GM12878 (cell line): ENCODE measurements at regions not wholly inside any gene's neighbourhood (a gene's known extent, or its start where the extent isn't known, plus 50 kb on each side); places are given as distances from the start of the nearest gene placed in this dataset.

Experiments used
- ATAC-seq: fragments of 200-7000 bp; cut with Tn5 transposase; 3 replicates; pipeline ENCODE4 v1.9.1; 2020; ENCODE audit warnings: mild to moderate bottlenecking, moderate library complexity
- BruUV-seq: library from RNA; stranded (reverse); fragments of 400-500 nt; replicated peaks from 2 replicates; lab custom pipeline; 2021; lab: Mats Ljungman, UMichigan
- CTCF ChIA-PET: fragments of 300-600 bp; sonication (Branson Sonifier 250); formaldehyde crosslinking; extraction: SDS; loops from one replicate; lab custom pipeline; 2021; ENCODE audit warnings: inconsistent platforms; lab: Yijun Ruan, JAX
- POLR2A ChIA-PET: fragments of 350-600 bp; formaldehyde crosslinking; extraction: SDS; loops from one replicate; lab custom pipeline; 2021; ENCODE audit warnings: inconsistent platforms; lab: Charles Lee
- RAD21 ChIA-PET: fragments of 300-600 bp; sonication (Branson Sonifier 250); formaldehyde crosslinking; loops from one replicate; lab custom pipeline; 2023; ENCODE audit warnings: antibody characterized with exemption; ENCODE audit not compliant: unreplicated experiment; lab: Charles Lee
- SMC1A ChIA-PET: fragments of 300-600 bp; sonication (Branson Sonifier 250); formaldehyde crosslinking; loops from one replicate; lab custom pipeline; 2023; ENCODE audit not compliant: unreplicated experiment, uncharacterized antibody; lab: Charles Lee
- DNase-seq: peaks from one replicate; pipeline ENCODE4 v3.0.0-alpha.2; 2011; ENCODE audit warnings: low read depth, low spot score
- FAIRE-seq: peaks from 3 replicates; lab custom pipeline; 2011; peaks lifted over from hg19 to GRCh38; lab: Jason Lieb, UNC
- H2AFZ ChIP-seq: 2 replicates; pipeline ENCODE4 v1.6.0; 2011; ENCODE audit warnings: low read depth, low read length, control low read depth; ENCODE audit not compliant: control insufficient read depth
- H3K27ac ChIP-seq: 2 replicates; pipeline ENCODE4 v1.5.1; 2011; ENCODE audit warnings: control low read depth; ENCODE audit not compliant: control insufficient read depth, insufficient read depth
- H3K27me3 ChIP-seq, 2 experiments: replicated peaks in 1 of 2; 2 replicates each; pipeline versions ENCODE4 v1.6.0 to v1.6.1; 2011; ENCODE audit warnings: low read length in 1 of 2; ENCODE audit not compliant: control insufficient read depth in 2 of 2, insufficient read depth in 2 of 2
- H3K36me3 ChIP-seq, 2 experiments: 2 replicates each; pipeline ENCODE4 v1.5.1; 2011; ENCODE audit warnings: low read length in 1 of 2; ENCODE audit not compliant: control insufficient read depth in 2 of 2, insufficient read depth in 2 of 2
- H3K4me1 ChIP-seq: 2 replicates; pipeline ENCODE4 v1.6.1; 2011; ENCODE audit warnings: mild to moderate bottlenecking, low read length, moderate library complexity, mixed read lengths; ENCODE audit not compliant: control insufficient read depth, insufficient read depth
- H3K4me2 ChIP-seq: 2 replicates; pipeline ENCODE4 v1.6.0; 2011; ENCODE audit warnings: control low read depth; ENCODE audit not compliant: control insufficient read depth, insufficient read depth
- H3K4me3 ChIP-seq: fragments of 200-600 bp; sonication (generic); 2 replicates; pipeline ENCODE4 v1.5.1; 2016
- H3K79me2 ChIP-seq: 2 replicates; pipeline ENCODE4 v1.6.0; 2011; ENCODE audit warnings: low read length; ENCODE audit not compliant: control insufficient read depth, insufficient read depth
- H3K9ac ChIP-seq: 2 replicates; pipeline ENCODE4 v1.8.0; 2011; ENCODE audit warnings: low read length, control low read depth, mixed read lengths; ENCODE audit not compliant: control insufficient read depth, insufficient read depth
- H3K9me3 ChIP-seq: replicated peaks from 3 replicates; pipeline ENCODE4 v1.5.1; 2011; ENCODE audit warnings: mild to moderate bottlenecking, low read length; ENCODE audit not compliant: control insufficient read depth, insufficient read depth
- H4K20me1 ChIP-seq: 2 replicates; pipeline ENCODE4 v1.6.0; 2011; ENCODE audit not compliant: control insufficient read depth, insufficient read depth
- FOXK2 ChIP-seq: fragments of 450-650 bp; IDR thresholded peaks from 2 replicates; pipeline ENCODE4 v1.6.1; 2017; ENCODE audit warnings: mild to moderate bottlenecking, moderate library complexity
- HDGF ChIP-seq: fragments of 450-650 bp; IDR thresholded peaks from 2 replicates; pipeline ENCODE4 v1.6.1; 2016; ENCODE audit warnings: antibody characterized with exemption
- MEF2A ChIP-seq: IDR thresholded peaks from 2 replicates; pipeline ENCODE4 v1.6.1; 2011; ENCODE audit warnings: low read depth, mild to moderate bottlenecking, low read length, moderate library complexity; ENCODE audit not compliant: insufficient read depth
- NR2F1 ChIP-seq: fragments of 450-650 bp; conservative IDR thresholded peaks from 2 replicates; pipeline ENCODE4 v1.6.1; 2017; ENCODE audit warnings: mild to moderate bottlenecking
- POLR2AphosphoS2 ChIP-seq: IDR thresholded peaks from 2 replicates; pipeline ENCODE4 v1.6.1; 2011; ENCODE audit warnings: low read depth, mild to moderate bottlenecking, low read length, improper control_type of control experiment, moderate library complexity
- SIX5 ChIP-seq: IDR thresholded peaks from 2 replicates; pipeline ENCODE4 v1.6.1; 2011; ENCODE audit warnings: mild to moderate bottlenecking, low read depth, low read length, moderate library complexity; ENCODE audit not compliant: severe bottlenecking
- SP1 ChIP-seq: IDR thresholded peaks from one replicate; pipeline ENCODE4 v1.6.1; 2011; ENCODE audit warnings: low read depth, low read length
- SUPT20H ChIP-seq: IDR thresholded peaks from 2 replicates; pipeline ENCODE4 v1.6.1; 2011; ENCODE audit warnings: low read depth, mild to moderate bottlenecking, low read length, moderate library complexity, borderline replicate concordance; ENCODE audit not compliant: control insufficient read depth
- YBX1 ChIP-seq: fragments of 450-650 bp; IDR thresholded peaks from 2 replicates; pipeline ENCODE4 v1.6.1; 2016; ENCODE audit warnings: antibody characterized with exemption
- WGBS: methylation state at CpG from one replicate; pipeline ENCODE4 v1.1.6; 2016; ENCODE audit warnings: low lambda C conversion rate; ENCODE audit not compliant: insufficient replicate concordance, insufficient coverage; ENCODE audit errors: missing lambda C conversion rate; 5-methylcytosine and 5-hydroxymethylcytosine counted together
- in situ Hi-C: fragments of 300-500 bp; cut with MboI; formaldehyde crosslinking; loops from 9 replicates; pipeline ENCODE4 v1.14.3; 2018; ENCODE audit warnings: mixed read lengths
- intact Hi-C: fragments of 100-400 bp; cut with micrococcal nuclease; formaldehyde crosslinking; loops from one replicate; pipeline ENCODE4 v1.14.2; 2022; ENCODE audit not compliant: unreplicated experiment
- TF ChIP-seq, protein P1 (sequence below): fragments of 450-650 bp; IDR thresholded peaks from 2 replicates; pipeline ENCODE4 v1.6.1; 2018; ENCODE audit warnings: borderline replicate concordance, mild to moderate bottlenecking; ENCODE audit not compliant: partially characterized antibody
- TF ChIP-seq, protein P2 (sequence below): fragments of 450-650 bp; IDR thresholded peaks from 2 replicates; pipeline ENCODE4 v1.6.1; 2017; ENCODE audit warnings: mild to moderate bottlenecking
- TF ChIP-seq, protein P3 (sequence below): fragments of 450-650 bp; IDR thresholded peaks from 2 replicates; pipeline ENCODE4 v1.6.1; 2016; ENCODE audit warnings: mild to moderate bottlenecking
- TF ChIP-seq, protein P4 (sequence below): fragments of 450-650 bp; IDR thresholded peaks from 2 replicates; pipeline ENCODE4 v1.6.1; 2017; ENCODE audit warnings: mild to moderate bottlenecking, moderate library complexity
- TF ChIP-seq, protein P5 (sequence below): IDR thresholded peaks from 2 replicates; pipeline ENCODE4 v1.6.1; 2011; ENCODE audit warnings: low read depth, mild to moderate bottlenecking, low read length, moderate library complexity, borderline replicate concordance; ENCODE audit errors: extremely low read depth

GRCh38 chr9:113803811-113804589, 72.1 kb upstream of the ZNF618 start:
- H3K36me3 ChIP-seq, result no peaks in the 10 kb centered on the region
- in situ Hi-C loops, result no loop called here
- TF ChIP-seq, protein P1, sequence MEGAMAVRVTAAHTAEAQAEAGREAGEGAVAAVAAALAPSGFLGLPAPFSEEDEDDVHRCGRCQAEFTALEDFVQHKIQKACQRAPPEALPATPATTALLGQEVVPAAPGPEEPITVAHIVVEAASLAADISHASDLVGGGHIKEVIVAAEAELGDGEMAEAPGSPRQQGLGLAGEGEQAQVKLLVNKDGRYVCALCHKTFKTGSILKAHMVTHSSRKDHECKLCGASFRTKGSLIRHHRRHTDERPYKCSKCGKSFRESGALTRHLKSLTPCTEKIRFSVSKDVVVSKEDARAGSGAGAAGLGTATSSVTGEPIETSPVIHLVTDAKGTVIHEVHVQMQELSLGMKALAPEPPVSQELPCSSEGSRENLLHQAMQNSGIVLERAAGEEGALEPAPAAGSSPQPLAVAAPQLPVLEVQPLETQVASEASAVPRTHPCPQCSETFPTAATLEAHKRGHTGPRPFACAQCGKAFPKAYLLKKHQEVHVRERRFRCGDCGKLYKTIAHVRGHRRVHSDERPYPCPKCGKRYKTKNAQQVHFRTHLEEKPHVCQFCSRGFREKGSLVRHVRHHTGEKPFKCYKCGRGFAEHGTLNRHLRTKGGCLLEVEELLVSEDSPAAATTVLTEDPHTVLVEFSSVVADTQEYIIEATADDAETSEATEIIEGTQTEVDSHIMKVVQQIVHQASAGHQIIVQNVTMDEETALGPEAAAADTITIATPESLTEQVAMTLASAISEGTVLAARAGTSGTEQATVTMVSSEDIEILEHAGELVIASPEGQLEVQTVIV, result no peak
- TF ChIP-seq MEF2A, result no peak
- no peak for TF ChIP-seq POLR2AphosphoS2
- no peak for TF ChIP-seq HDGF
- TF ChIP-seq NR2F1, result no peak
- TF ChIP-seq SP1, result no peak
- TF ChIP-seq YBX1, result no peak
- TF ChIP-seq, protein P2, sequence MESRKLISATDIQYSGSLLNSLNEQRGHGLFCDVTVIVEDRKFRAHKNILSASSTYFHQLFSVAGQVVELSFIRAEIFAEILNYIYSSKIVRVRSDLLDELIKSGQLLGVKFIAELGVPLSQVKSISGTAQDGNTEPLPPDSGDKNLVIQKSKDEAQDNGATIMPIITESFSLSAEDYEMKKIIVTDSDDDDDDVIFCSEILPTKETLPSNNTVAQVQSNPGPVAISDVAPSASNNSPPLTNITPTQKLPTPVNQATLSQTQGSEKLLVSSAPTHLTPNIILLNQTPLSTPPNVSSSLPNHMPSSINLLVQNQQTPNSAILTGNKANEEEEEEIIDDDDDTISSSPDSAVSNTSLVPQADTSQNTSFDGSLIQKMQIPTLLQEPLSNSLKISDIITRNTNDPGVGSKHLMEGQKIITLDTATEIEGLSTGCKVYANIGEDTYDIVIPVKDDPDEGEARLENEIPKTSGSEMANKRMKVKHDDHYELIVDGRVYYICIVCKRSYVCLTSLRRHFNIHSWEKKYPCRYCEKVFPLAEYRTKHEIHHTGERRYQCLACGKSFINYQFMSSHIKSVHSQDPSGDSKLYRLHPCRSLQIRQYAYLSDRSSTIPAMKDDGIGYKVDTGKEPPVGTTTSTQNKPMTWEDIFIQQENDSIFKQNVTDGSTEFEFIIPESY, result no peak
- TF ChIP-seq, protein P3, sequence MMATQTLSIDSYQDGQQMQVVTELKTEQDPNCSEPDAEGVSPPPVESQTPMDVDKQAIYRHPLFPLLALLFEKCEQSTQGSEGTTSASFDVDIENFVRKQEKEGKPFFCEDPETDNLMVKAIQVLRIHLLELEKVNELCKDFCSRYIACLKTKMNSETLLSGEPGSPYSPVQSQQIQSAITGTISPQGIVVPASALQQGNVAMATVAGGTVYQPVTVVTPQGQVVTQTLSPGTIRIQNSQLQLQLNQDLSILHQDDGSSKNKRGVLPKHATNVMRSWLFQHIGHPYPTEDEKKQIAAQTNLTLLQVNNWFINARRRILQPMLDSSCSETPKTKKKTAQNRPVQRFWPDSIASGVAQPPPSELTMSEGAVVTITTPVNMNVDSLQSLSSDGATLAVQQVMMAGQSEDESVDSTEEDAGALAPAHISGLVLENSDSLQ, result no peak
- no peak for TF ChIP-seq SIX5
- TF ChIP-seq, protein P4, sequence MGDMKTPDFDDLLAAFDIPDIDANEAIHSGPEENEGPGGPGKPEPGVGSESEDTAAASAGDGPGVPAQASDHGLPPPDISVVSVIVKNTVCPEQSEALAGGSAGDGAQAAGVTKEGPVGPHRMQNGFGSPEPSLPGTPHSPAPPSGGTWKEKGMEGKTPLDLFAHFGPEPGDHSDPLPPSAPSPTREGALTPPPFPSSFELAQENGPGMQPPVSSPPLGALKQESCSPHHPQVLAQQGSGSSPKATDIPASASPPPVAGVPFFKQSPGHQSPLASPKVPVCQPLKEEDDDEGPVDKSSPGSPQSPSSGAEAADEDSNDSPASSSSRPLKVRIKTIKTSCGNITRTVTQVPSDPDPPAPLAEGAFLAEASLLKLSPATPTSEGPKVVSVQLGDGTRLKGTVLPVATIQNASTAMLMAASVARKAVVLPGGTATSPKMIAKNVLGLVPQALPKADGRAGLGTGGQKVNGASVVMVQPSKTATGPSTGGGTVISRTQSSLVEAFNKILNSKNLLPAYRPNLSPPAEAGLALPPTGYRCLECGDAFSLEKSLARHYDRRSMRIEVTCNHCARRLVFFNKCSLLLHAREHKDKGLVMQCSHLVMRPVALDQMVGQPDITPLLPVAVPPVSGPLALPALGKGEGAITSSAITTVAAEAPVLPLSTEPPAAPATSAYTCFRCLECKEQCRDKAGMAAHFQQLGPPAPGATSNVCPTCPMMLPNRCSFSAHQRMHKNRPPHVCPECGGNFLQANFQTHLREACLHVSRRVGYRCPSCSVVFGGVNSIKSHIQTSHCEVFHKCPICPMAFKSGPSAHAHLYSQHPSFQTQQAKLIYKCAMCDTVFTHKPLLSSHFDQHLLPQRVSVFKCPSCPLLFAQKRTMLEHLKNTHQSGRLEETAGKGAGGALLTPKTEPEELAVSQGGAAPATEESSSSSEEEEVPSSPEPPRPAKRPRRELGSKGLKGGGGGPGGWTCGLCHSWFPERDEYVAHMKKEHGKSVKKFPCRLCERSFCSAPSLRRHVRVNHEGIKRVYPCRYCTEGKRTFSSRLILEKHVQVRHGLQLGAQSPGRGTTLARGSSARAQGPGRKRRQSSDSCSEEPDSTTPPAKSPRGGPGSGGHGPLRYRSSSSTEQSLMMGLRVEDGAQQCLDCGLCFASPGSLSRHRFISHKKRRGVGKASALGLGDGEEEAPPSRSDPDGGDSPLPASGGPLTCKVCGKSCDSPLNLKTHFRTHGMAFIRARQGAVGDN, result no peak
- TF ChIP-seq, protein P5, sequence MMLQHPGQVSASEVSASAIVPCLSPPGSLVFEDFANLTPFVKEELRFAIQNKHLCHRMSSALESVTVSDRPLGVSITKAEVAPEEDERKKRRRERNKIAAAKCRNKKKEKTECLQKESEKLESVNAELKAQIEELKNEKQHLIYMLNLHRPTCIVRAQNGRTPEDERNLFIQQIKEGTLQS, result no peak
- no peak for TF ChIP-seq SUPT20H
- no peak for TF ChIP-seq FOXK2

More at GRCh38 chr9:113803811-113804589, 72.1 kb upstream of the ZNF618 start:
- Histone ChIP-seq H3K4me3 (no peak overlapping the region), H3K9me3 (no peaks in the 10 kb centered on the region), H4K20me1 (no peaks in the 10 kb centered on the region; the same call in 1 of the 2 replicates), H3K27me3 (no peaks in the 10 kb centered on the region), H3K27ac (no peak overlapping the region), H3K4me1 (no peaks in the 10 kb centered on the region), H3K9ac (no peak overlapping the region), H2AFZ (no peak overlapping the region), H3K79me2 (no peaks in the 10 kb centered on the region), H3K4me2 (no peak overlapping the region)
- ChIA-PET RAD21 (no interaction called here), SMC1A (no interaction called here), CTCF (interaction anchor here (0.7 to 1.4 kb wide), 3 partner anchors 15 to 229 kb away, joined by 3 to 4 read pairs (median 3); no protein-coding TSS in a partner anchor), POLR2A (no interaction called here)
- 23% methylated on average over 8 of the region's 8 CpGs for WGBS
- no peak for DNase-seq
- ATAC-seq, result no peak
- BruUV-seq, result no TSS peak
- intact Hi-C loops, result no loop called here
- no peak for FAIRE-seq
